GM12872 (cell line): ENCODE measurements at regions not wholly inside any gene's neighbourhood (a gene's known extent, or its start where the extent isn't known, plus 50 kb on each side); places are given as distances from the start of the nearest gene placed in this dataset.

Experiments used
- TF ChIP-seq, protein P1 (sequence below): IDR thresholded peaks from 3 replicates; pipeline ENCODE4 v1.5.1; 2011; ENCODE audit warnings: low read depth, mild to moderate bottlenecking, low read length, moderate library complexity; ENCODE audit not compliant: insufficient read depth

DNA sequence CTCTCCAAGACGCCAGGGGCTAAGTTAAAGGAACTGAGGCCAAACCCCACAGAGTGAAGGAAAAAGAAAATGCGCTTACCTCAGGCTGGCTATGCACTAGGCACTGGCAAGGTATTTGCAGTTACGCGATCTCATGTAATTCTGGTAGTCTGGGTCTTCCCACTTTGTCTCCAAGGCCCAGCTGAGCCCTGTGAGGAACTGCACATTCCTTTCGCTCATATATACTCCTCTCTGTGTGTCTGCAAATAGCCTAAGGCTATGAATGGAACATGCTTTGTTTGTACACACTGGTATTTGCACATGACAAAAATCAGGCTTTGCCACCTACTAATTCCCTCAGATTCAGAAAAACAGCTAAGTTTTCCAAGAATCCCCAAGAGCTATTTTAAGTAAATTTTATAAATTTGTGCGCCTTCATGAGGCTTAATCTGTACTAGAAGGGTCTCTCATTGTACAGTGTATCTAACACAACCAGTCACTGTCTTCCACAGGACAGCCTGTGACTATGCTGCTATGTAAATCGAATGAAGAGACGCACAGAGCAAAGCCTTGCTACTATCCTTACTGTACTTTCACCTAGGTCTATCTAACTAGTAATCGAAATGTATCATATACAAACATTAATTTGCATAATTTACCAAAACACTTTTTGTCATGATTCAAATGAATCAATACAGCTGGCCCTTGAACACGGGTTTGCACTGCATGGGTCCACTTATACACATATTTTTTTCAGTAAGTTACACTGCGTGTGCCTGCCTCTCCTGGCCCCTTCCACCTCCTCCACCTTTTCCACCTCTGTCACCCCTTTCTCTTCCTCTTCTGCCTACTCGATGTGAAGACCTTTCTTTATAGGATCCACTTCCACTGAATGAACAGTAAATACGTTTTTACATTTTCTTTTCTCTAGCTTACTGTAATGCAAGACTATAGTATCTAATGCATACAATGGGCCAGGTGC lies 87.0 kb downstream of the SIPA1L2 start:
- TF ChIP-seq, protein P1, sequence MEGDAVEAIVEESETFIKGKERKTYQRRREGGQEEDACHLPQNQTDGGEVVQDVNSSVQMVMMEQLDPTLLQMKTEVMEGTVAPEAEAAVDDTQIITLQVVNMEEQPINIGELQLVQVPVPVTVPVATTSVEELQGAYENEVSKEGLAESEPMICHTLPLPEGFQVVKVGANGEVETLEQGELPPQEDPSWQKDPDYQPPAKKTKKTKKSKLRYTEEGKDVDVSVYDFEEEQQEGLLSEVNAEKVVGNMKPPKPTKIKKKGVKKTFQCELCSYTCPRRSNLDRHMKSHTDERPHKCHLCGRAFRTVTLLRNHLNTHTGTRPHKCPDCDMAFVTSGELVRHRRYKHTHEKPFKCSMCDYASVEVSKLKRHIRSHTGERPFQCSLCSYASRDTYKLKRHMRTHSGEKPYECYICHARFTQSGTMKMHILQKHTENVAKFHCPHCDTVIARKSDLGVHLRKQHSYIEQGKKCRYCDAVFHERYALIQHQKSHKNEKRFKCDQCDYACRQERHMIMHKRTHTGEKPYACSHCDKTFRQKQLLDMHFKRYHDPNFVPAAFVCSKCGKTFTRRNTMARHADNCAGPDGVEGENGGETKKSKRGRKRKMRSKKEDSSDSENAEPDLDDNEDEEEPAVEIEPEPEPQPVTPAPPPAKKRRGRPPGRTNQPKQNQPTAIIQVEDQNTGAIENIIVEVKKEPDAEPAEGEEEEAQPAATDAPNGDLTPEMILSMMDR = no peak

DNA sequence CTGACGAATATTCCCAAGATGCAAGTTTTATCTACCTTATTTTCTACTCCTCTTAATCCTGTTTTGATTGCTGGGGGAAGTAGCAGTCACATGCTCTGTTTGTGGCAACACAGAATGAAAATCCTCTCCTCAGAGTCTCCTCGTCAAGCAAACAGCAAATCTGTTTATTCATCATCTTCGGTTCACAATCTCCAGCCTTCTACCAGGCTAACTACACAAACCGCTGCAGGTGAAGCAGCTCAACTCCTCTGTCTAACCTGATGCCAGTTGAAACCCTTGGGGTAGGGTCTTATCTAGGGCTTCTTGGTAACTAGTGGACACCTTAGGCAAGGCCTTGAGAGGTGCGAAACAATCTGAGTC lies 91.0 kb downstream of the SIPA1L2 start:
- TF ChIP-seq, protein P1 = no peak

DNA sequence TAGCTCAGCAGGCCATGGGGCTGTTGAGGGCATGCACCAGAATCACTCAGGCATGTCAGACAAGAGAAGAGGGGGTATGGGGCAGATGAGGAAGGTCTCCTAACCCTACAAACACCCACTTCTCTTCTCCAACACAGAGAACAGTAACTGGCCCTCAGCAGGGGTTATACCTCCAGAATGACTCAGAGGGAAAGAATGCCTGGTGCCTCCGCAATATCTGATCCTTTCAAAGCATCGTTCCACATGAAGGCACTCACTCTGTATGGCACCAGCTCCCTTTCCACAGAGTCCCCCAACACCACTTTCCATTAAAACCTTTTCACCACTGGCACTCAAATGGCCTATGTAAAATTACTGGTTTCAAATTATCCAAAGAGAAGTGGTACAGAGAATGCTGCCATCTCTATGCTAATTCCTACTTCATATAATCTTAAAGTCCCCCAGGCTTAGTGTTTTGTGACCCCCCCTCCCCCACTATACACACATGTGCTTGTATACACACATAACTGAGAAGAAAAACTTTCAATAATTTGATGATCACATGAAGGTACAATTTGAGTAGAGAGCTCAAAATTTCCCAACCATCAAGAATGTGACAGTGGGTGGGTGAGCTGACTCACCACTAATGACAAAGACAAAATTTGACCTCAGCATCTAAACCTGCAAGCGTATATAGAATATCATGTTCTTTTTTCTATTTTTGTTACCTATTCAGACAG lies 91.5 kb downstream of the SIPA1L2 start:
- TF ChIP-seq, protein P1 = no peak

DNA sequence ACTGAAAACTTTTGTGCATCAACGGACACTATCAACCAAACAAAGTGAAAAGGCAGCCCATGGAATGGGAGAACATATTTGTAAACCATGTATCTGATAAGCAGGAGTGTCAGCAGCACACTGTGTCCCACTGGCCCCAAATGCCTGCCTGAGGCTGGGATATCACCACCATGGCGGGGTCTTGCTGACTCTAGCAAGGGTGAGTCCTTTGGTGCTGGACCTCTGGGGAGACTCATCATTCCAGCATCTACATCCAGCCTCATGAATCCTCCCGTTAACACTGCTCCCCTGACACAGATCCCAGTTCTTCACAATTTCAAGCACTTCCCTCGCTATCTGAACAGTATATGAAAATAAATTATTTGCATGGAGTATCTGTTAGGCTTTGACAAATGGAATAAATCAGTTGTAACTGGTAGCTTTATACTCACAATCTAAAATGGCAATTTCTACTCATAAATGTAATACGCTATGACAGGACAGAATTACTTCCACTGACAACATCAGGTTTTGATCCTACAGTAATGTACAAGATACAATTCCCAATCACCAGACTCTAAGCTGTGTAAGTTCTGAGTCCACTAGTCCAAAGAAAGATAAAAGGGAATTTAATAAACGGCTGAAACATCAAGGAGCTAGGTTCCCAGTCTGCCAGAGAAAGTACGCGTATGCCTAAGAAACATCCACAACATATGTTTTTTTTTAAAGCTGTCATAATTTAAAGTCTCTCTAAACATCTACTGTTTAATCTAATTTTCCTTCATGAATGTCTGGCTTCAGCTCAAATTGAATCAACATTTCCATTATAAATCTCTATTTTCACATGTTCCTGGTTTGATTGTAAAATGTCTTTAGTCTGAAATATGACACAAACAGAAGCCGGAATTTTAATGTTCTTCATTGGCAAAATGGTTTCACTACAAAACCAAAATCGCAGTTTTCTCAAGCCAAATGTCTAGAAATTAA lies 95.1 kb downstream of the SIPA1L2 start:
- TF ChIP-seq, protein P1 = no peak

DNA sequence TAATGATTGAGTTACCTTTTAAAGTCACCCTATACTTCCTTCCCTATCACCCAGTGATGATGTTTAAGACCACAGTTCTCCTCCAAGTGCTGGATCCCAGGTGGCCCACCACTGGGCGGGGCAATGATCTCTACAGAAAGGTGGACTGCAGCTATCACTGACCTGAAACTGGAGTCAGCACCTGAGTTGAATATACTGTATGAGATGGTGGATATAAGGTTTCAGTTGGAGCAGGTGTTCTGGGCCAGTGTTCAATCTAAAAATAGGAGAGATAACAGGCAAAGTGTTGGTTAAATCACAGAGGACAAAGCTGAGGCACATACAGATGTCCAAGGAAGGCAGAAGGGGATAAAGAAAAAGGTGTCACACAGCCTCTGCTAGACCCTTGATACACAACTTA lies 96.6 kb downstream of the SIPA1L2 start:
- TF ChIP-seq, protein P1 = no peak

DNA sequence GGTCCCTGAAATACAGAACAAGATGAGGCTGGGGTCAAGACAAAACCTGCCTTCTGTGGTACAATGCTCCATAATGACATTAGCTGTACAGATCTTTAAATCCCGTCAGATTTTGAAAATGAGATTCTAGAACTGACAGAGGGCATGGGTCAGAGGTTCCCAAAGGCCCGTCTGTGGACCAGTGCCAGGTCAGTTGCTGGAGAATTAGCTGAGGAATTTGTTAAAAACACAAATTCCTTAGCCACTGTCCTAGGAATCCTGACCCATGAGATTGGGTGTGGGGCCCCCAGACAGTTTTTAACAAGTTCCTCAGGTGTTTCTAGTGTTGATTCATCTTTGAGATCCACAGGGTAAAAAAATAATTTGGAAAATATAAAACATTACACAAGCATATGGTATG lies 97.0 kb downstream of the SIPA1L2 start:
- TF ChIP-seq, protein P1 = no peak
